A673 (cell line): ENCODE measurements at regions not wholly inside any gene's neighbourhood (a gene's known extent, or its start where the extent isn't known, plus 50 kb on each side); places are given as distances from the start of the nearest gene placed in this dataset.

Experiments
- BruUV-seq: library from RNA; stranded (reverse); fragments of 400-500 nt; replicated peaks from 2 replicates; lab custom pipeline; 2021; lab: Mats Ljungman, UMichigan
- CTCF ChIA-PET: fragments of 300-600 bp; sonication (Branson Sonifier 250); formaldehyde crosslinking; loops from one replicate; lab custom pipeline; 2022; ENCODE audit warnings: antibody characterized with exemption; lab: Charles Lee
- POLR2A ChIA-PET: fragments of 300-600 bp; sonication (Branson Sonifier 250); formaldehyde crosslinking; loops from one replicate; lab custom pipeline; 2022; ENCODE audit warnings: antibody characterized with exemption; ENCODE audit not compliant: low non-redundant PET; lab: Charles Lee
- DNase-seq: peaks from one replicate; pipeline ENCODE4 v3.0.0-alpha.2; 2015; ENCODE audit warnings: low spot score
- H3K27ac ChIP-seq: fragments of 200-600 bp; sonication (generic); 2 replicates; pipeline ENCODE4 v1.5.1; 2016; ENCODE audit warnings: mixed run types, low read depth, mild to moderate bottlenecking, mixed read lengths, antibody characterized with exemption, low read length; ENCODE audit not compliant: poor library complexity, severe bottlenecking
- H3K27me3 ChIP-seq: fragments of 200-600 bp; sonication (generic); replicated peaks from 2 replicates; pipeline ENCODE4 v1.6.1; 2017; ENCODE audit warnings: mixed run types, low read depth, mild to moderate bottlenecking, mixed read lengths, antibody characterized with exemption, low read length; ENCODE audit not compliant: insufficient read depth, poor library complexity
- H3K36me3 ChIP-seq: fragments of 200-600 bp; sonication (generic); 2 replicates; pipeline ENCODE4 v1.6.1; 2016; ENCODE audit warnings: mixed run types, mild to moderate bottlenecking, mixed read lengths, antibody characterized with exemption, low read length; ENCODE audit not compliant: insufficient read depth, poor library complexity, severe bottlenecking
- H3K4me1 ChIP-seq: fragments of 200-600 bp; sonication (generic); 2 replicates; pipeline ENCODE4 v1.6.1; 2017; ENCODE audit warnings: mixed run types, mild to moderate bottlenecking, mixed read lengths, antibody characterized with exemption, low read length; ENCODE audit not compliant: insufficient read depth, poor library complexity, severe bottlenecking
- H3K4me3 ChIP-seq: fragments of 200-600 bp; sonication (generic); 2 replicates; pipeline ENCODE4 v1.5.1; 2016; ENCODE audit warnings: low read depth, mixed run types, mild to moderate bottlenecking, mixed read lengths, low read length; ENCODE audit not compliant: poor library complexity, severe bottlenecking
- H3K9me3 ChIP-seq: fragments of 200-600 bp; sonication (generic); 2 replicates; pipeline ENCODE4 v1.6.1; 2016; ENCODE audit warnings: mixed run types, low read depth, mild to moderate bottlenecking, mixed read lengths, antibody characterized with exemption, low read length; ENCODE audit not compliant: poor library complexity, severe bottlenecking
- EZH2 ChIP-seq: fragments of 200-600 bp; sonication (generic); IDR thresholded peaks from 2 replicates; pipeline ENCODE4 v1.6.1; 2017; ENCODE audit warnings: borderline replicate concordance, low read depth, mild to moderate bottlenecking, mixed read lengths, antibody characterized with exemption, low read length; ENCODE audit not compliant: poor library complexity, severe bottlenecking
- intact Hi-C: fragments of 100-400 bp; cut with micrococcal nuclease; formaldehyde crosslinking; loops from one replicate; pipeline ENCODE4 v1.10.0; 2022; ENCODE audit not compliant: unreplicated experiment
- TF ChIP-seq, protein P1 (sequence below): fragments of 300-800, 200-600 bp; sonication (generic); conservative IDR thresholded peaks from 2 replicates; pipeline ENCODE4 v1.5.1; 2017; ENCODE audit warnings: low read depth, mild to moderate bottlenecking, antibody characterized with exemption, low read length, moderate library complexity, mixed read lengths

DNA sequence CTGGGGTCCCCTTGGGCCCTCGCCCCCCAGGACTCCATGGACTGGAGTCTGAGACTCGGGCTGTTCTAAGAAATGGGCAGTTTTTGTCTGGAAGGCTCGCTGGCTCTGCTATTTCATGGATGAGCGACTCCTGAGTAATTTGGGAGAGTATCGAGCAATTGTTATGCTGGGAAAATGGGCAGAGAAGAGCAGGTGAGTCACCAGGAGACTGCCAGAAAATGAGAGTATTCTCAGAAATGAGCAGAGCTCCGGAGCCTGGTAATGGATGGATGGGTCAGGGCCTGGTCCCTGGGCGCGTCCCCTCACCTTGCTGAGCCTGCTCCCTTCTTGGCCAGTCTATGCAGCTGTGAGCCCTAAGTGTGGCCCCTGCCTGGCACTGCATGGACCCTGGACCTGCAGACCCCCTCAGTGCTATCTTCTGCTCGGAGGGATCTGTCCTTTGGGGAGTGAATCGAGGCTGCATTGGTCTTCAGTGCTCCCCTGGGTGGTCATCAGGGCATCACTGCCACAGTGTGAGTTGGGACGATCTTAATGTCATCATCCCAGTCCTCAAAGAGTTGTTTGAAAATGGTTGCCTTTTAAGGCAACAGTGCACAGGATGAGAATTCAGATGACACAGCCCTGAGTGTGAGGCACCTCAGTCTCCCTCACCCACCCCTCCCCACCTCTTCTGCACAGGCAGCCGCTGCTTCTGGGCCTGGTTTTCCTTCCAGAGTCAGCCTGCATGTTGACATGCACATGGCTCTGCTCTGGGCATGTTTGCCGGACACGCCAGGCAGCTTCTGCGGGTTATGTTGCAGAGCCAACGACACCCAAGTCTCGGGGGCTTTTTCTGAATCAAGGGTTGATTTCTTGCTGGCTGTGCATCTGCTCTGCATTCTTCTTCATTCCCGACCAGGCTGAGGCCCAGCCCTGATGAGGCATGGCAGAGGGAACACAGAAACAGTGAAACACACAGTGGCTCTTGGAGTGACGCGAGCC lies 519.0 kb downstream of the TBC1D22A start:
- H3K9me3 ChIP-seq: no peaks in the 10 kb centered on the region
- H3K4me3 ChIP-seq: no peak overlapping the region
- no peak for DNase-seq
- no peak for TF ChIP-seq EZH2
- TF ChIP-seq, protein P1, sequence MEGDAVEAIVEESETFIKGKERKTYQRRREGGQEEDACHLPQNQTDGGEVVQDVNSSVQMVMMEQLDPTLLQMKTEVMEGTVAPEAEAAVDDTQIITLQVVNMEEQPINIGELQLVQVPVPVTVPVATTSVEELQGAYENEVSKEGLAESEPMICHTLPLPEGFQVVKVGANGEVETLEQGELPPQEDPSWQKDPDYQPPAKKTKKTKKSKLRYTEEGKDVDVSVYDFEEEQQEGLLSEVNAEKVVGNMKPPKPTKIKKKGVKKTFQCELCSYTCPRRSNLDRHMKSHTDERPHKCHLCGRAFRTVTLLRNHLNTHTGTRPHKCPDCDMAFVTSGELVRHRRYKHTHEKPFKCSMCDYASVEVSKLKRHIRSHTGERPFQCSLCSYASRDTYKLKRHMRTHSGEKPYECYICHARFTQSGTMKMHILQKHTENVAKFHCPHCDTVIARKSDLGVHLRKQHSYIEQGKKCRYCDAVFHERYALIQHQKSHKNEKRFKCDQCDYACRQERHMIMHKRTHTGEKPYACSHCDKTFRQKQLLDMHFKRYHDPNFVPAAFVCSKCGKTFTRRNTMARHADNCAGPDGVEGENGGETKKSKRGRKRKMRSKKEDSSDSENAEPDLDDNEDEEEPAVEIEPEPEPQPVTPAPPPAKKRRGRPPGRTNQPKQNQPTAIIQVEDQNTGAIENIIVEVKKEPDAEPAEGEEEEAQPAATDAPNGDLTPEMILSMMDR: no peak
- ChIA-PET CTCF (no interaction called here), POLR2A (no interaction called here)
- intact Hi-C loops: no loop called here
- peaks cover 39% of the 10 kb centered on the region for H3K27me3 ChIP-seq
- no peak overlapping the region for H3K27ac ChIP-seq
- no TSS peak for BruUV-seq
- H3K36me3 ChIP-seq: no peaks in the 10 kb centered on the region
- H3K4me1 ChIP-seq: no peaks in the 10 kb centered on the region

GRCh38 chr22:47280301-47280700 lies 517.9 kb downstream of the TBC1D22A start:
- Histone ChIP-seq H3K4me1 (no peaks in the 10 kb centered on the region), H3K9me3 (no peaks in the 10 kb centered on the region), H3K27me3 (peaks cover 36% of the 10 kb centered on the region), H3K27ac (no peak overlapping the region), H3K4me3 (no peak overlapping the region), H3K36me3 (no peaks in the 10 kb centered on the region)
- no peak for DNase-seq
- BruUV-seq: no TSS peak
- CTCF ChIA-PET: no interaction called here
- no peak for TF ChIP-seq EZH2
- TF ChIP-seq, protein P1: no peak
- POLR2A ChIA-PET: no interaction called here
- intact Hi-C loops: no loop called here

DNA sequence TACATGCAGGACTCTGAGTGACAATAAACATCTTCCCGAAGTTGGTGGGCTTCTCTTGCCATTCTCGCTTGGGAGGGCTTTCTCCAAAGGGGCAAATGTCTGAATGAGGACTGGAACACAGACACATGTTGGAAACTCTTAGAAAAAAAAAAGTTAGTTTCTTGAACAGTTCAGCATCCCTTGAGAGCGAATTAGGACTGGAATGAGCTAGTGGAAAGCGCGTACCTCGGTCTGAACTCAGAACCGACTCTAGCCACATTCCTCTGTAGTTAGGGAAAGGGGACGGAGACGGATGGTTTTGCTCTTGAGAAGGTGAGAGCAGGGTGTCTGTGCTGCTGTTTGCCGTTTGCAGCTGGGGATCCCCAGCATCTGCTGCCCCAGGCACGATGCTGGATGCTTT lies 517.3 kb downstream of the TBC1D22A start:
- Histone ChIP-seq H3K4me1 (no peaks in the 10 kb centered on the region), H3K36me3 (no peaks in the 10 kb centered on the region), H3K27ac (no peak overlapping the region), H3K4me3 (no peak overlapping the region), H3K27me3 (peaks cover 33% of the 10 kb centered on the region), H3K9me3 (no peaks in the 10 kb centered on the region)
- no TSS peak for BruUV-seq
- ChIA-PET POLR2A (no interaction called here), CTCF (no interaction called here)
- DNase-seq: no peak
- intact Hi-C loops: no loop called here
- TF ChIP-seq, protein P1: no peak
- TF ChIP-seq EZH2: no peak
